ENCODE measurements at regions not wholly inside any gene's neighbourhood (a gene's known extent, or its start where the extent isn't known, plus 50 kb on each side); places are given as distances from the start of the nearest gene placed in this dataset.

GRCh38 chr1:29457496-29458368 is 221.4 kb downstream of the PTPRU start:
- no peak for FAIRE-seq
- TF ChIP-seq POLR2A (IDR thresholded peaks at IDR 0.05; ENCODE audit: low read depth, low read length), result no peak
- TF ChIP-seq POLR2AphosphoS5 (IDR thresholded peaks at IDR 0.05; ENCODE audit: low read depth, low read length), result no peak
- TF ChIP-seq TAF1 (IDR thresholded peaks at IDR 0.05; ENCODE audit: borderline replicate concordance, low read depth, low read length), result no peak
- no peak for DNase-seq (ENCODE audit: insufficient read length)

DNA sequence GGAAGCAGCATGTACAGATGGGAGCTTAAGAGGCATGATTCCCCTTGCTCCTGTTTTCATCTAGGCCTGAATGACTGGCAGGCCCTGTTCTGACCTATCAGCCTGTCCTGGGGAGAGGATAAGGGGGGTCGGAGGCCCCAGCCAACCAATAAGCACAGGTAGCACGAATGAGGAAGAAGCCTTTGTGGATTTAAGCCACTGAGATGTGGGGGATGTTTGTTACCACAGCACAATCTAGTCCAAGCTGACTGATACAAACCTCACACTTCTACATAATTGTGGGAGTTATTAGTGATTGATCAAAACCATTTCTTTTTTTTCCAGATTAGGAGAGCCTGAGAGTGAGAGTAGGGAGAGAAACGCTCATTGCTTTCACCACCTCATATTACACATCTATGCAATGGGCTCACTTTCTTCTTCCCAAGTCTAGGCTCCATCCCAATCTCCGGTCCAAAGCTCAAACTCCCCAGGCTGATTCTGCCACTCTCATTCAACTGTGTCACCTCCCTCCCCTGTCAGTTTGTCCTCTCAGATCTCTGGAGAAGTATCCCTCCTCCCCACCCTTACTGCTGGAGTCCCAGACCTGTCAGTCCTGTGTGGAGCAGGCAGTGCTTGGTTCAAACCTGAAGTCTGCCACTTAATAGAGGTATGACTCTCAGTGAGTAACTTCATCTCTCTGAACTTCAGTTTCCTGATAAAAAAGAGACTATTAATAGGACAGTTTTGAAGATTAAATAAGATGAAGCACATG is 220.5 kb downstream of the PTPRU start:
- TF ChIP-seq POLR2A (IDR thresholded peaks at IDR 0.05; ENCODE audit: low read depth, low read length) (no peak), TAF1 (IDR thresholded peaks at IDR 0.05; ENCODE audit: borderline replicate concordance, low read depth, low read length) (no peak), POLR2AphosphoS5 (IDR thresholded peaks at IDR 0.05; ENCODE audit: low read depth, low read length) (no peak)
- DNase-seq (ENCODE audit: insufficient read length) (no peak), FAIRE-seq (no peak)

GRCh38 chr1:29455781-29456180 is 219.5 kb downstream of the PTPRU start:
- TF ChIP-seq POLR2AphosphoS5 (IDR thresholded peaks at IDR 0.05; ENCODE audit: low read depth, low read length), result no peak
- TF ChIP-seq POLR2A (IDR thresholded peaks at IDR 0.05; ENCODE audit: low read depth, low read length), result no peak
- no peak for TF ChIP-seq TAF1 (IDR thresholded peaks at IDR 0.05; ENCODE audit: borderline replicate concordance, low read depth, low read length)
- no peak for DNase-seq (ENCODE audit: insufficient read length)
- no peak for FAIRE-seq

- TF ChIP-seq TAF1 (IDR thresholded peaks at IDR 0.05; ENCODE audit: borderline replicate concordance, low read depth, low read length) (no peak), POLR2AphosphoS5 (IDR thresholded peaks at IDR 0.05; ENCODE audit: low read depth, low read length) (no peak), POLR2A (IDR thresholded peaks at IDR 0.05; ENCODE audit: low read depth, low read length) (no peak)
- FAIRE-seq (no peak), DNase-seq (ENCODE audit: insufficient read length) (no peak)
Observed at GRCh38 chr1:29454616-29455380, 218.5 kb downstream of the PTPRU start.

- TF ChIP-seq TAF1 (IDR thresholded peaks at IDR 0.05; ENCODE audit: borderline replicate concordance, low read depth, low read length) (no peak), POLR2AphosphoS5 (IDR thresholded peaks at IDR 0.05; ENCODE audit: low read depth, low read length) (no peak), POLR2A (IDR thresholded peaks at IDR 0.05; ENCODE audit: low read depth, low read length) (no peak)
- DNase-seq (ENCODE audit: insufficient read length), result peak; percentile 47
- no peak for FAIRE-seq
Observed at GRCh38 chr1:29453502-29454240, 217.3 kb downstream of the PTPRU start.

- TF ChIP-seq TAF1 (IDR thresholded peaks at IDR 0.05; ENCODE audit: borderline replicate concordance, low read depth, low read length) (no peak), POLR2AphosphoS5 (IDR thresholded peaks at IDR 0.05; ENCODE audit: low read depth, low read length) (no peak), POLR2A (IDR thresholded peaks at IDR 0.05; ENCODE audit: low read depth, low read length) (no peak)
- no peak for FAIRE-seq
- no peak for DNase-seq (ENCODE audit: insufficient read length)
Observed at GRCh38 chr1:29452463-29453230, 216.3 kb downstream of the PTPRU start.

GRCh38 chr1:29451368-29451892 is 215.1 kb downstream of the PTPRU start:
- no peak for TF ChIP-seq TAF1 (IDR thresholded peaks at IDR 0.05; ENCODE audit: borderline replicate concordance, low read depth, low read length)
- no peak for TF ChIP-seq POLR2AphosphoS5 (IDR thresholded peaks at IDR 0.05; ENCODE audit: low read depth, low read length)
- no peak for TF ChIP-seq POLR2A (IDR thresholded peaks at IDR 0.05; ENCODE audit: low read depth, low read length)
- FAIRE-seq, result no peak
- no peak for DNase-seq (ENCODE audit: insufficient read length)

DNA sequence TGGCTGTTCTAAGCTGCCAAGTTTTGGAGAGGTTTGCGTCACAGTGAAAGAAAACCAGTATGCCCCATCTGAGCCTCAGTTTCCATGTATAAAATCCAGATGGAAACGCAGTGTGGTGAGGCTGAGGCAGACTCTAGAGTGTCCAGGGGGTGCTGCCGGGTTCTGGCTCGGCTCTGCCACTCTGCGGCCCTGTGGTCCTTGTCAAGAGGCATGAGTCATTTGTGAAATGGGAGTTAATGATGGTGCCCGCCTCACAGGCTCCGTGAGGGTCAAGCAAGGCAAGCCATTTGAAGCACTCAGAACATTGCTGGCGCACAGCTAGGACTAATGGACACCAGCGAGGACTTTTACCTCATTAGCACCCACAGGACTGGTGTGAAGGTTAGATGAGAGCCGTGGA is 214.3 kb downstream of the PTPRU start:
- FAIRE-seq, result no peak
- no peak for DNase-seq (ENCODE audit: insufficient read length)

DNA sequence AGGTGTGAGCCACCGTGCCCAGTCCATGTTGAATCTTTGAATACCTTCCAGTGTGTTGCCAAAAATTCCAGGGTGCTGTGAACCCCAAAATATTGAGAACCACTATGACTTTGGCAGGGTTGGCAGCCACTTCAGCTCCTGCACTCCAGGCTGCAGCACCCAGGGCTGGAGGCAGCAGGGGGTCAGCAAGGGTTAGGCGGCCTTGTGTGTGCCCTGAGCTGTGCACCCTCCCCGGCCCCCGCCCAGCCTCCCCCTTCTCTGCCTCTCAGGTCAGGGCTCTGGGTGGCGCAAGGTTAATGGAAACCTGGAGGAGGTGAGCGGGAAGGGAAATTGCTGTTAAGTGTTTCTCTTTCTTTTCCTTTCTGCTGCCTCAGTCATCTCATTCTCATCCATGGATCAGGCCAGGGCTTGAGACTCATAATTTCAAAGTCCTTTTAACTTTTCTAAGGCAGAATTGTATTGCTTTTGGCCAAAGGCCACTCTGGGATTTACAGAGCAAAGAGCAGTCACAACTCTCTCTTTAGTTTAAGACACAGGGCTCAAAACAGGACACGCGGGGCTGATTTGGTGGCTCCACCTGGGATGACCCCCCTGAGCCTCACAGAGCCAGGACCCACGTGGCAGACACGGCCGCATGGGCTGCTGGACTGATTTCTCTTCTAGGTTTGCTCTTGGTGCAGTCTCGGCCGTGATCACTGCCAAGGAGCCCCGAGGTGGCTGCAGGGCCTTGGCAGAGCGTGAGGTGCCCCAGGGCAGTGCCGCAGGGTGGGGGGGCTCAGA is 212.3 kb downstream of the PTPRU start:
- FAIRE-seq (no peak), DNase-seq (ENCODE audit: insufficient read length) (no peak)
- TF ChIP-seq POLR2A (IDR thresholded peaks at IDR 0.05; ENCODE audit: low read depth, low read length) (no peak), TAF1 (IDR thresholded peaks at IDR 0.05; ENCODE audit: borderline replicate concordance, low read depth, low read length) (no peak), POLR2AphosphoS5 (IDR thresholded peaks at IDR 0.05; ENCODE audit: low read depth, low read length) (no peak)

More for the DNA sequence above, 214.3 kb downstream of the PTPRU start:
- TF ChIP-seq TAF1 (IDR thresholded peaks at IDR 0.05; ENCODE audit: borderline replicate concordance, low read depth, low read length) (no peak), POLR2AphosphoS5 (IDR thresholded peaks at IDR 0.05; ENCODE audit: low read depth, low read length) (no peak), POLR2A (IDR thresholded peaks at IDR 0.05; ENCODE audit: low read depth, low read length) (no peak)
